ENCODE measurements at regions not wholly inside any gene's neighbourhood (a gene's known extent, or its start where the extent isn't known, plus 50 kb on each side); places are given as distances from the start of the nearest gene placed in this dataset.

DNA sequence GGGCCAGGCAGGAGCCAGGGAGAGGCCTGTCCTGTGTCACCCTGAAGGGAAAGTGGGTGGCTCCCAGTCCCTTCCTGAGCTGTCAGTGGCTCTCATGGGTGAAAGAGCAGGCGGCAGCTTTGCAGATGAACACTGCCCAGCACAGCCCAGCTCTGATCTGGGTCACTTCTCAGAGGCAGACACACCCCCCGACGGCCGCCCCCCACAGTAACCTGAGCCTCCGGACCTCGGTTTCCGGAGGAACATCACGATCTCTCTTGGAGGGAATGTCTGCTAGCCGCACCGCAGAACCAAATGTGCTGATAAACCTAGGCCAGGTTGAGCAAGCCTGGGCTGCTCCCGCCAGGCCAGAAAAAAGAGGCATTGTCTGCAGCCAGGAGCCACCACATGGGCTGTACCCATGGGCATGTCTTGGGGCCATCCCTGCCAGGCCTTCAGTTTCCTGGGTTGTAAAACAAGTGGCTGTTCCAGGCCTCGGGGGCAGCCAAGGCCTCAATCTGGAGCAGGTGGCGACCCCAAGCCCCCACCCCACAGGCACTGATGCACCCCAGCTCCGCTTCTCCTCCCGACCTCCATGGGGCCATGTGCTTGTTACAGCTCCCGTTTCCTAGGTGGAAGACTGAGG is 57.6 kb downstream of the NCOR2 start:
- Histone ChIP-seq H3K9ac (ENCODE audit: low read length) (no peak overlapping the region), H3K9me3 (ENCODE audit: low read length) (no peaks in the 10 kb centered on the region), H3K4me2 (ENCODE audit: low read length) (no peak overlapping the region), H3K27ac (ENCODE audit: low read depth, low read length, poor library complexity, severe bottlenecking) (no peak overlapping the region), H3K4me1 (ENCODE audit: insufficient read depth, low read length, severe bottlenecking) (peaks cover 5% of the 10 kb centered on the region), H3F3A (ENCODE audit: insufficient read depth, low read length) (no peaks in the 10 kb centered on the region), H4K20me1 (ENCODE audit: insufficient read depth, low read length) (no peaks in the 10 kb centered on the region), H3K27me3 (ENCODE audit: insufficient read depth, low read length) (no peaks in the 10 kb centered on the region), H3K4me3 (ENCODE audit: low read depth, low read length, poor library complexity, severe bottlenecking) (no peak overlapping the region), H2AFZ (ENCODE audit: low read length) (no peak overlapping the region), H3K36me3 (ENCODE audit: insufficient read depth, low read length) (no peaks in the 10 kb centered on the region), H3K79me2 (ENCODE audit: insufficient read depth, low read length) (no peaks in the 10 kb centered on the region), H3K9me2 (ENCODE audit: low read depth, low read length) (no peaks in the 10 kb centered on the region)
- TF ChIP-seq, protein P1, sequence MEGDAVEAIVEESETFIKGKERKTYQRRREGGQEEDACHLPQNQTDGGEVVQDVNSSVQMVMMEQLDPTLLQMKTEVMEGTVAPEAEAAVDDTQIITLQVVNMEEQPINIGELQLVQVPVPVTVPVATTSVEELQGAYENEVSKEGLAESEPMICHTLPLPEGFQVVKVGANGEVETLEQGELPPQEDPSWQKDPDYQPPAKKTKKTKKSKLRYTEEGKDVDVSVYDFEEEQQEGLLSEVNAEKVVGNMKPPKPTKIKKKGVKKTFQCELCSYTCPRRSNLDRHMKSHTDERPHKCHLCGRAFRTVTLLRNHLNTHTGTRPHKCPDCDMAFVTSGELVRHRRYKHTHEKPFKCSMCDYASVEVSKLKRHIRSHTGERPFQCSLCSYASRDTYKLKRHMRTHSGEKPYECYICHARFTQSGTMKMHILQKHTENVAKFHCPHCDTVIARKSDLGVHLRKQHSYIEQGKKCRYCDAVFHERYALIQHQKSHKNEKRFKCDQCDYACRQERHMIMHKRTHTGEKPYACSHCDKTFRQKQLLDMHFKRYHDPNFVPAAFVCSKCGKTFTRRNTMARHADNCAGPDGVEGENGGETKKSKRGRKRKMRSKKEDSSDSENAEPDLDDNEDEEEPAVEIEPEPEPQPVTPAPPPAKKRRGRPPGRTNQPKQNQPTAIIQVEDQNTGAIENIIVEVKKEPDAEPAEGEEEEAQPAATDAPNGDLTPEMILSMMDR (IDR thresholded peaks at IDR 0.05; ENCODE audit: low read length) = no peak
- no peak for TF ChIP-seq EZH2 (IDR thresholded peaks at IDR 0.05; ENCODE audit: borderline replicate concordance, low read length)

DNA sequence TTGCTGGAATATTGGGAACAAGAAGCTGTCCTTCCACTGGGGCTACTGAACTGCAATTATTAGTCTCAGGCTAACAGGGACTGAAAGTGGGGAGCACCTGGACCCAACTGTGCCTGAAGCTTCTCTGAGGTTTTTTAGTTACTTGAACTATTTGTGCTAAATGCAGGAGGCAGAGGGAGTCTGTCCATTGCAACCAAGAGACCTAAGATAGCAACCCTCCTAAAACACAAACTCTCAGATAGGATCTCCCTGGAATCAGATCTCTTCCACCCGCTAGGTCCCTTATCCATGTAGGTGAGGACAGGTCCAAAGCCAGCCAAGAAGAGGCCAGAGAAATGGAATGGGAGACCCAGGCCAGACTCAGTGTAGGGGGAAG is 58.1 kb downstream of the NCOR2 start:
- no peaks in the 10 kb centered on the region for H3K9me3 ChIP-seq (ENCODE audit: low read length)
- H3K79me2 ChIP-seq (ENCODE audit: insufficient read depth, low read length) = no peaks in the 10 kb centered on the region
- TF ChIP-seq EZH2 (IDR thresholded peaks at IDR 0.05; ENCODE audit: borderline replicate concordance, low read length) = no peak
- TF ChIP-seq, protein P1 (IDR thresholded peaks at IDR 0.05; ENCODE audit: low read length) = no peak
- peaks cover 5% of the 10 kb centered on the region for H3K4me1 ChIP-seq (ENCODE audit: insufficient read depth, low read length, severe bottlenecking)
- H3K36me3 ChIP-seq (ENCODE audit: insufficient read depth, low read length) = no peaks in the 10 kb centered on the region
- H3F3A ChIP-seq (ENCODE audit: insufficient read depth, low read length) = no peaks in the 10 kb centered on the region
- no peak overlapping the region for H3K9ac ChIP-seq (ENCODE audit: low read length)
- no peak overlapping the region for H2AFZ ChIP-seq (ENCODE audit: low read length)
- no peak overlapping the region for H3K4me2 ChIP-seq (ENCODE audit: low read length)
- no peaks in the 10 kb centered on the region for H3K27me3 ChIP-seq (ENCODE audit: insufficient read depth, low read length)
- no peaks in the 10 kb centered on the region for H4K20me1 ChIP-seq (ENCODE audit: insufficient read depth, low read length)
- no peak overlapping the region for H3K4me3 ChIP-seq (ENCODE audit: low read depth, low read length, poor library complexity, severe bottlenecking)
- no peak overlapping the region for H3K27ac ChIP-seq (ENCODE audit: low read depth, low read length, poor library complexity, severe bottlenecking)
- H3K9me2 ChIP-seq (ENCODE audit: low read depth, low read length) = no peaks in the 10 kb centered on the region

DNA sequence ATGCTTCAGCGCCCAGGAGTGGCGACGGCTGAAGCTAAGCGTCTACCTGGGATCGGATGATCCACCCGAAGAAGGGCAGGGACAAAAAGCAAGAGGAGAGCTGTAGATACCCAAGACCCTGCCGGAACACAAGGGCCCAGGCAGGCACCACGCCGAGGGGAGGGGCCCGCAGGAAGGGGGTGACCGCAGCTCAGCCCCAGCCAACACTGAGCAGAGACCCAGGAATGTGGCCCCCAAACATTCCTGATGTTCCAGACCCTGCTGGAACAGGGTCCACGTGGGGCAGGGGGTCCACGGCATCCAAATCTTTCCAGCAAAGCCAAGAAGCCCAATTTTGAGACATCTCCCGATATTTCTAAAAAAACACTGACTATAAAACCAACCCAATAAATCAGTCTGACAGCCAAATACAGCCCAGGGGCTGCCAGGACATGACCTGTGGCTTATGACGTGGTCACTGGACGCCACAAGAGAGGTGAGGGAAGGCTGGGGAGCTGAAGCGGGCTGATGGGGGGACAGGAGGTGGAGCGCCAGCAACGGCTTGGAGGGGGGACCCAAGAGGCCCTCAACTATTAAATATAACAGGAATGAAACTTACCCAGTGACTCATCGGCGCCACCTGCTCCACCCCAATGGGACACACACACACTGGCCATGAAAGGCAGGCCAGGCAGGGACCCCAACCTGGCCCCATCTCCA is 58.9 kb downstream of the NCOR2 start:
- H3K4me2 ChIP-seq (ENCODE audit: low read length) = no peak overlapping the region
- TF ChIP-seq EZH2 (IDR thresholded peaks at IDR 0.05; ENCODE audit: borderline replicate concordance, low read length) = no peak
- TF ChIP-seq, protein P1 (IDR thresholded peaks at IDR 0.05; ENCODE audit: low read length) = peak; percentile 23; the same call in 1 of the 2 replicates
- no peaks in the 10 kb centered on the region for H3K27me3 ChIP-seq (ENCODE audit: insufficient read depth, low read length)
- no peak overlapping the region for H3K4me3 ChIP-seq (ENCODE audit: low read depth, low read length, poor library complexity, severe bottlenecking)
- peaks cover 5% of the 10 kb centered on the region for H3K4me1 ChIP-seq (ENCODE audit: insufficient read depth, low read length, severe bottlenecking)
- H3K36me3 ChIP-seq (ENCODE audit: insufficient read depth, low read length) = no peaks in the 10 kb centered on the region
- H3K9me3 ChIP-seq (ENCODE audit: low read length) = no peaks in the 10 kb centered on the region
- H3K9me2 ChIP-seq (ENCODE audit: low read depth, low read length) = no peaks in the 10 kb centered on the region
- H4K20me1 ChIP-seq (ENCODE audit: insufficient read depth, low read length) = no peaks in the 10 kb centered on the region
- no peak overlapping the region for H2AFZ ChIP-seq (ENCODE audit: low read length)
- no peak overlapping the region for H3K9ac ChIP-seq (ENCODE audit: low read length)
- no peaks in the 10 kb centered on the region for H3K79me2 ChIP-seq (ENCODE audit: insufficient read depth, low read length)
- H3K27ac ChIP-seq (ENCODE audit: low read depth, low read length, poor library complexity, severe bottlenecking) = no peak overlapping the region
- H3F3A ChIP-seq (ENCODE audit: insufficient read depth, low read length) = no peaks in the 10 kb centered on the region
